ENCODE measurements at regions not wholly inside any gene's neighbourhood (a gene's known extent, or its start where the extent isn't known, plus 50 kb on each side); places are given as distances from the start of the nearest gene placed in this dataset.

- no peak overlapping the region for H3K9ac ChIP-seq (replicated peaks in 1 of 4; ENCODE audit: extremely low read depth in 1 of 4, low read depth in 3 of 4, low read length in 3 of 4)
- H2BK20ac ChIP-seq (ENCODE audit: low read length) = no peak overlapping the region
- H3K14ac ChIP-seq (ENCODE audit: insufficient read length) = no peak overlapping the region
- H3K56ac ChIP-seq (replicated peaks; ENCODE audit: insufficient read length, low read depth, low read length) = no peak overlapping the region
- no peak overlapping the region for H2AFZ ChIP-seq (ENCODE audit: low read length)
- ChIA-PET CTCF (ENCODE audit: partially characterized antibody) (interaction anchor here (0.7 kb wide), 1 partner anchor 219 kb away, joined by 3 read pairs; no protein-coding TSS in a partner anchor), POLR2A (ENCODE audit: partially characterized antibody) (no interaction called here)
- no peak overlapping the region for H2BK12ac ChIP-seq (ENCODE audit: low read depth, low read length)
- no peaks in the 10 kb centered on the region for H4K20me1 ChIP-seq (replicated peaks in 1 of 2; ENCODE audit: control insufficient read depth in 1 of 2, insufficient read depth in 2 of 2, low read length in 2 of 2)
- H2BK5ac ChIP-seq (ENCODE audit: low read depth, low read length) = no peak overlapping the region
- no peak overlapping the region for H3K4me2 ChIP-seq (ENCODE audit: insufficient read depth in 1 of 2, low read depth in 2 of 2, low read length in 2 of 2)
- no peak overlapping the region for H3K23ac ChIP-seq (ENCODE audit: insufficient read length)
- no peaks in the 10 kb centered on the region for H3K79me2 ChIP-seq (ENCODE audit: control insufficient read depth in 1 of 2, insufficient read depth in 2 of 2, low read length in 2 of 2)
- WGBS, 2 experiments (ENCODE audit: extremely low coverage in 1 of 2, insufficient coverage in 1 of 2, insufficient read length in 1 of 2, insufficient replicate concordance in 2 of 2, low coverage in 1 of 2, low lambda C conversion rate in 2 of 2, missing lambda C conversion rate in 1 of 2) = 93% methylated on average over 2 of the region's 2 CpGs; no CpG with 5 or more reads in 1 of the 2 experiments
- FAIRE-seq = no peak
- no peak overlapping the region for H3K4me3 ChIP-seq (ENCODE audit: extremely low read depth in 1 of 4, insufficient read depth in 2 of 4, low read depth in 3 of 4, low read length in 4 of 4)
- no peaks in the 10 kb centered on the region for H3K36me3 ChIP-seq (ENCODE audit: control insufficient read depth in 2 of 4, insufficient read depth in 4 of 4, low read length in 3 of 4)
- no peak overlapping the region for H4K5ac ChIP-seq (ENCODE audit: insufficient read length, low read depth, low read length)
- H3K4me1 ChIP-seq (replicated peaks in 1 of 4; ENCODE audit: control insufficient read depth in 3 of 4, insufficient read depth in 4 of 4, low read length in 3 of 4) = no peaks in the 10 kb centered on the region
- H3K18ac ChIP-seq (ENCODE audit: extremely low read depth, low read length) = no peak overlapping the region
- DNase-seq (ENCODE audit: low read depth in 1 of 2, low spot score in 2 of 2) = no peak
- no peak overlapping the region for H2BK120ac ChIP-seq (replicated peaks; ENCODE audit: low read depth, low read length)
- H3K27ac ChIP-seq (ENCODE audit: low read depth, low read length) = no peak overlapping the region
- no peak overlapping the region for H2AK5ac ChIP-seq (ENCODE audit: low read depth, low read length)
- no peaks in the 10 kb centered on the region for H3K79me1 ChIP-seq (ENCODE audit: low read depth, low read length)
- H3K4ac ChIP-seq (replicated peaks; ENCODE audit: insufficient read length, low read depth, low read length) = no peak overlapping the region
- H3K23me2 ChIP-seq (ENCODE audit: low read depth, low read length) = no peaks in the 10 kb centered on the region
- H3K27me3 ChIP-seq (replicated peaks in 1 of 4; ENCODE audit: control insufficient read depth in 3 of 4, extremely low read depth in 1 of 4, insufficient read depth in 3 of 4, low read length in 3 of 4) = no peaks in the 10 kb centered on the region
- no peak overlapping the region for H2BK15ac ChIP-seq (ENCODE audit: low read length)
- no peak overlapping the region for H4K8ac ChIP-seq (ENCODE audit: extremely low read depth, insufficient read depth, low read length)
- H3K9me3 ChIP-seq (ENCODE audit: insufficient read depth in 2 of 2, low read depth in 1 of 2, low read length in 1 of 2) = no peaks in the 10 kb centered on the region
- H4K91ac ChIP-seq (replicated peaks; ENCODE audit: insufficient read length, low read length) = no peak overlapping the region
- TF ChIP-seq CHD7 (IDR thresholded peaks at IDR 0.05; ENCODE audit: insufficient replicate concordance, low read length) = no peak
Observed at GRCh38 chr4:29578329-29578728, 1141.8 kb upstream of the PCDH7 start.
